ENCODE measurements at regions not wholly inside any gene's neighbourhood (a gene's known extent, or its start where the extent isn't known, plus 50 kb on each side); places are given as distances from the start of the nearest gene placed in this dataset.

GRCh38 chr1:38693031-38693430, 166.5 kb downstream of the RRAGC start:
- Histone ChIP-seq H3K4me1 (no peaks in the 10 kb centered on the region), H3K9me3 (no peaks in the 10 kb centered on the region), H3K27me3 (ENCODE audit: insufficient read depth in 3 of 3, low read length in 2 of 3) (peaks cover 0 to 18% (median 0%) of the 10 kb centered on the region in 3 donors), H3K27ac (no peak overlapping the region), H3K4me3 (no peak overlapping the region), H3K36me3 (ENCODE audit: insufficient read depth in 1 of 2, low read depth in 1 of 2) (no peaks in the 10 kb centered on the region)
- intact Hi-C loops (cut with DNase I): no loop called here
- DNase-seq: no peak
- no peak for TF ChIP-seq CTCF (IDR thresholded peaks at IDR 0.05)
- 37 to 56% (median 41%) methylated on average over 3 of the region's 3 CpGs for WGBS, 3 donors
- ATAC-seq: no peak

DNA sequence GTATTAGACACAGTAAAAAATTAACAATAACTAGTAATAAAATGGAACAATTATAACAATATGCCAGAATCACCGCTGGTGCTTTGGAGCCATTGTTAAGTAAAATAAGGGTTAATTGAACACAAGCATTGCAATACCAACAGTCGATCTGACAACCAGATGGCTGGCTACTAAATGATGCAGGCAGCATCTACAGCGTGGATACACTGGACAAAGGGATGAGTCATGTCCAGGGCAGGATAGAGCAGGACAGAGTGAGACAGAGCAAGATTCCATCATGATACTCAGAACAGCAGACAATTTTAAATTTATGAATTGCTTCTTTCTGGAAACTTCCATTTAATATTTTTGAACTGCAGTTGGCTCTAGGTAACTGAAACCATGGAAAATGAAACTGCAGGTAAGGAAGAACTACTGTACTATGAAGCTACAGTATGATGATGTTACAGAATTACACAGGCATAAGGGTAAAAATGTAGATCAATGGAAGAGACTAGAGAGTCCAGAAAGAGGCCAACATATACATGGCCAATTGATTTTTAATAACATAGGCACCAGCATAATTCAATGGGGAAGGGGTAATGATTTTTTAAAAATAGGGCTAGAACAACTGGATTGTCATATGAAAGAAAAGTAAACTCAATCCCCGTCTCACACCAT, 168.7 kb downstream of the RRAGC start:
- Histone ChIP-seq H3K9me3 (no peaks in the 10 kb centered on the region), H3K36me3 (ENCODE audit: insufficient read depth in 1 of 2, low read depth in 1 of 2) (no peaks in the 10 kb centered on the region), H3K27me3 (ENCODE audit: insufficient read depth in 3 of 3, low read length in 2 of 3) (peaks cover 0 to 16% (median 13%) of the 10 kb centered on the region in 3 donors), H3K4me1 (no peaks in the 10 kb centered on the region), H3K27ac (no peak overlapping the region), H3K4me3 (no peak overlapping the region)
- no peak for TF ChIP-seq CTCF (IDR thresholded peaks at IDR 0.05)
- ATAC-seq (no peak), DNase-seq (no peak)
- 53 to 54% (median 54%) methylated on average over 4 of the region's 4 CpGs for WGBS, 3 donors
- intact Hi-C loops (cut with DNase I): no loop called here

DNA sequence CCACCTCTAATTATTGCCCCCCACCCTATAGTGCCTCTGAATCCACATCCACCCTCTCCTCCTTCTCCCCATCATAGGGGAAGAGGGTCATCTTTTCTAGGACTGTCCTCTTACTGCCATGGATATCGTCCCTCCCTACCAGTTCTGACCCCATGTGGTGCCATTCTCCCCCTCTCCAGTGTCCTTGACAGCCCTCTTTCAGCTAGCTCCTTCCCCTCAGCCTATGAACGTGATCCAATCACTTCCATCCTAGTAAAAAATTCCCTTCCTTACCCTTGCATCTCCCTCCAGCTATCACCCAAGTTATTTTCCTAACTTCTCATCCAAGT, 172.7 kb downstream of the RRAGC start:
- Histone ChIP-seq H3K9me3 (no peaks in the 10 kb centered on the region), H3K36me3 (ENCODE audit: insufficient read depth in 1 of 2, low read depth in 1 of 2) (no peaks in the 10 kb centered on the region), H3K27me3 (ENCODE audit: insufficient read depth in 3 of 3, low read length in 2 of 3) (peaks cover 2 to 28% (median 13%) of the 10 kb centered on the region in 3 donors), H3K4me1 (no peaks in the 10 kb centered on the region), H3K4me3 (no peak overlapping the region), H3K27ac (no peak overlapping the region)
- no peak for TF ChIP-seq CTCF (IDR thresholded peaks at IDR 0.05)
- WGBS, 3 donors: 17 to 30% (median 21%) methylated on average over 2 of the region's 2 CpGs
- ATAC-seq: no peak
- intact Hi-C loops (cut with DNase I): no loop called here
- no peak for DNase-seq

DNA sequence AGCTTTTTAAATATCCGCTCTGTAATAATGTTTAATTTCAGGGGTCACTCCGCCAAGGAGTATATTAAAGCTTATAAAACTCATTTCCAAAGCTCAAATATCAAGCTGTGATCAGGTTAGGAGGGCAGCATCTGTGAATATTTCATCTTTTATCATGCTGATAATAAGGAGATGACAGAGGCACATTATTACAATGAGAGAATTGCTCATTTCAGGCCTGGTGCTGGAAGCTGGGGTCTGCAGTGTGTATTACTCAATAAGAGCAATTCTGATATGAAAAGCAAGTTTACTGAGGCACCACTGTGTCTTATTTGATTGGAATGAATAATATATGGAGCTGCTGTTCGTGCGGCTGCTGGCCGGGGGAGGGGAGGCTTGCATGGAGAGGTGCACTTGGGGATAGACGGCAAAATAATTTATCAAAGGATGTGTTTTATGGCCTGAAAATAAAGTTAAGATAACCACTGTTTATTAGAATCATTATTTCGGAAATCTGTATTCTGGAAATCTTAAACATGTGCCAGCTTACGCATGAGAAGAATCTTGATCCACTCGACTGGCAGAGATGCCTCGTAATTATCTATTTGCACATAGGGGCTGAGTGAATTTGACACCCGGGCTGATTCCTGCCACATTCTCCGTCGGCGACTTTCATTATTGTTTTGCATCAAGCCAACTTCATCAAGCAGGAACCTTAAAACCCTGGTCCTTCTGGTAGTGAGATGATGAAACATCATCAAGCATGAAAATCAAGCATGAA, 173.2 kb downstream of the RRAGC start:
- no peak for DNase-seq
- ATAC-seq: no peak
- H3K4me1 ChIP-seq: no peaks in the 10 kb centered on the region
- H3K27me3 ChIP-seq (ENCODE audit: insufficient read depth in 3 of 3, low read length in 2 of 3): peaks cover 2 to 28% (median 13%) of the 10 kb centered on the region in 3 donors
- intact Hi-C loops (cut with DNase I): no loop called here
- TF ChIP-seq CTCF (IDR thresholded peaks at IDR 0.05): no peak
- H3K9me3 ChIP-seq: no peaks in the 10 kb centered on the region
- 74% methylated on average over 14 of the region's 14 CpGs for whole genome bisulfite sequencing, 3 donors
- no peak overlapping the region for H3K27ac ChIP-seq
- no peaks in the 10 kb centered on the region for H3K36me3 ChIP-seq (ENCODE audit: insufficient read depth in 1 of 2, low read depth in 1 of 2)
- H3K4me3 ChIP-seq: no peak overlapping the region

Measured in psoas muscle (tissue), 7 donors.